Ishikawa (cell line): ENCODE measurements at regions not wholly inside any gene's neighbourhood (a gene's known extent, or its start where the extent isn't known, plus 50 kb on each side); places are given as distances from the start of the nearest gene placed in this dataset.

ENCODE experiments used
- CEBPB ChIP-seq: IDR thresholded peaks from 2 replicates; pipeline ENCODE4 v1.6.1; 2012
- CREB1 ChIP-seq: IDR thresholded peaks from 2 replicates; pipeline ENCODE4 v1.6.1; 2012; ENCODE audit warnings: low read depth
- EP300 ChIP-seq: IDR thresholded peaks from 2 replicates; pipeline ENCODE4 v1.6.1; 2012; ENCODE audit warnings: borderline replicate concordance
- FOXM1 ChIP-seq: IDR thresholded peaks from 2 replicates; pipeline ENCODE4 v1.6.1; 2012; ENCODE audit warnings: low read depth, borderline replicate concordance
- MAX ChIP-seq: IDR thresholded peaks from 2 replicates; pipeline ENCODE4 v1.6.1; 2012
- RAD21 ChIP-seq: IDR thresholded peaks from 2 replicates; pipeline ENCODE4 v1.6.1; 2012; ENCODE audit warnings: low read depth
- REST ChIP-seq: IDR thresholded peaks from 2 replicates; pipeline ENCODE4 v1.6.1; 2012; ENCODE audit warnings: low read depth, mild to moderate bottlenecking
- TAF1 ChIP-seq: IDR thresholded peaks from 2 replicates; pipeline ENCODE4 v1.6.1; 2012; ENCODE audit warnings: low read depth, mild to moderate bottlenecking
- TCF12 ChIP-seq: IDR thresholded peaks from 2 replicates; pipeline ENCODE4 v1.6.1; 2012; ENCODE audit warnings: low read depth
- TEAD4 ChIP-seq: IDR thresholded peaks from 2 replicates; pipeline ENCODE4 v1.6.1; 2012
- YY1 ChIP-seq: IDR thresholded peaks from 2 replicates; pipeline ENCODE4 v1.6.1; 2012; ENCODE audit warnings: low read depth
- TF ChIP-seq, protein P1 (sequence below): IDR thresholded peaks from 2 replicates; pipeline ENCODE4 v1.6.1; 2012

- TF ChIP-seq TAF1 = no peak
- no peak for TF ChIP-seq TCF12
- TF ChIP-seq MAX = no peak
- no peak for TF ChIP-seq YY1
- TF ChIP-seq EP300 = no peak
- TF ChIP-seq RAD21 = no peak
- no peak for TF ChIP-seq REST
- TF ChIP-seq TEAD4 = no peak
- no peak for TF ChIP-seq FOXM1
- TF ChIP-seq CREB1 = no peak
- TF ChIP-seq, protein P1, sequence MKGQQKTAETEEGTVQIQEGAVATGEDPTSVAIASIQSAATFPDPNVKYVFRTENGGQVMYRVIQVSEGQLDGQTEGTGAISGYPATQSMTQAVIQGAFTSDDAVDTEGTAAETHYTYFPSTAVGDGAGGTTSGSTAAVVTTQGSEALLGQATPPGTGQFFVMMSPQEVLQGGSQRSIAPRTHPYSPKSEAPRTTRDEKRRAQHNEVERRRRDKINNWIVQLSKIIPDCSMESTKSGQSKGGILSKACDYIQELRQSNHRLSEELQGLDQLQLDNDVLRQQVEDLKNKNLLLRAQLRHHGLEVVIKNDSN = no peak
- no peak for TF ChIP-seq CEBPB
These were observed 578.6 kb upstream of the JAG1 start for GRCh38 chr20:11252447-11252846.
